HL-60 (cell line): ENCODE measurements at regions not wholly inside any gene's neighbourhood (a gene's known extent, or its start where the extent isn't known, plus 50 kb on each side); places are given as distances from the start of the nearest gene placed in this dataset.

ENCODE experiments used
- CTCF ChIP-seq: IDR thresholded peaks from one replicate; pipeline ENCODE4 v1.5.1; 2011; ENCODE audit warnings: low read length, control low read depth, inconsistent platforms; ENCODE audit not compliant: insufficient read depth
- GABPA ChIP-seq: IDR thresholded peaks from 2 replicates; pipeline ENCODE4 v1.6.1; 2012; ENCODE audit warnings: low read depth
- POLR2AphosphoS5 ChIP-seq: IDR thresholded peaks from 2 replicates; pipeline ENCODE4 v1.6.1; 2012; ENCODE audit warnings: low read depth
- SPI1 ChIP-seq: IDR thresholded peaks from 2 replicates; pipeline ENCODE4 v1.6.1; 2012; ENCODE audit warnings: low read depth, mild to moderate bottlenecking, borderline replicate concordance
- TF ChIP-seq, protein P1 (sequence below): IDR thresholded peaks from 2 replicates; pipeline ENCODE4 v1.6.1; 2012; ENCODE audit warnings: low read depth; ENCODE audit not compliant: insufficient replicate concordance

DNA sequence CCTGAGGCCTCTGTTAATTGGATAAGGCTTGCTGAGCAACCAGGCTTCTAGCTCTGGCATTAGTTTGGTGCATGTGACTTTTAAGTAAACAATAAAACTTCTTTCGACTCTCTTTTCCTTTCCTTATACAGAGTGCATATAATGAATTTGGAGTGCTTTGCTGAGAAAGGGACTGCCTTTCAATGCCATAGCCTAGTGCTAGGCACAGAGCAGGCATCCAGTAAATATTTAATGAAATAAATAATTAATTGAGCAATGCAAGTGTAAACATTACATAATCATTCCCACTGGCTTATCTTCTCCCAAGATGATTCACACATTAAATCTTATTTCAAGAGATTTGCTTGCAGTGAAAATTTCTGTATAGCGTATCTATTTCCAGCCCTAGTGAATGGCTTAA lies 74.1 kb downstream of the NMUR2 start:
- TF ChIP-seq CTCF (no peak), GABPA (no peak), POLR2AphosphoS5 (no peak), SPI1 (no peak)
- TF ChIP-seq, protein P1, sequence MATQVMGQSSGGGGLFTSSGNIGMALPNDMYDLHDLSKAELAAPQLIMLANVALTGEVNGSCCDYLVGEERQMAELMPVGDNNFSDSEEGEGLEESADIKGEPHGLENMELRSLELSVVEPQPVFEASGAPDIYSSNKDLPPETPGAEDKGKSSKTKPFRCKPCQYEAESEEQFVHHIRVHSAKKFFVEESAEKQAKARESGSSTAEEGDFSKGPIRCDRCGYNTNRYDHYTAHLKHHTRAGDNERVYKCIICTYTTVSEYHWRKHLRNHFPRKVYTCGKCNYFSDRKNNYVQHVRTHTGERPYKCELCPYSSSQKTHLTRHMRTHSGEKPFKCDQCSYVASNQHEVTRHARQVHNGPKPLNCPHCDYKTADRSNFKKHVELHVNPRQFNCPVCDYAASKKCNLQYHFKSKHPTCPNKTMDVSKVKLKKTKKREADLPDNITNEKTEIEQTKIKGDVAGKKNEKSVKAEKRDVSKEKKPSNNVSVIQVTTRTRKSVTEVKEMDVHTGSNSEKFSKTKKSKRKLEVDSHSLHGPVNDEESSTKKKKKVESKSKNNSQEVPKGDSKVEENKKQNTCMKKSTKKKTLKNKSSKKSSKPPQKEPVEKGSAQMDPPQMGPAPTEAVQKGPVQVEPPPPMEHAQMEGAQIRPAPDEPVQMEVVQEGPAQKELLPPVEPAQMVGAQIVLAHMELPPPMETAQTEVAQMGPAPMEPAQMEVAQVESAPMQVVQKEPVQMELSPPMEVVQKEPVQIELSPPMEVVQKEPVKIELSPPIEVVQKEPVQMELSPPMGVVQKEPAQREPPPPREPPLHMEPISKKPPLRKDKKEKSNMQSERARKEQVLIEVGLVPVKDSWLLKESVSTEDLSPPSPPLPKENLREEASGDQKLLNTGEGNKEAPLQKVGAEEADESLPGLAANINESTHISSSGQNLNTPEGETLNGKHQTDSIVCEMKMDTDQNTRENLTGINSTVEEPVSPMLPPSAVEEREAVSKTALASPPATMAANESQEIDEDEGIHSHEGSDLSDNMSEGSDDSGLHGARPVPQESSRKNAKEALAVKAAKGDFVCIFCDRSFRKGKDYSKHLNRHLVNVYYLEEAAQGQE, result no peak
